22Rv1 (cell line): ENCODE measurements at regions not wholly inside any gene's neighbourhood (a gene's known extent, or its start where the extent isn't known, plus 50 kb on each side); places are given as distances from the start of the nearest gene placed in this dataset.

Experiments used
- ZFX ChIP-seq: fragments of 450-650 bp; IDR thresholded peaks from 2 replicates; pipeline ENCODE4 v1.6.1; 2017; ENCODE audit warnings: antibody characterized with exemption, borderline replicate concordance
- TF ChIP-seq, protein P1 (sequence below): fragments of 450-650 bp; IDR thresholded peaks from 2 replicates; pipeline ENCODE4 v1.5.1; 2017; ENCODE audit warnings: mild to moderate bottlenecking

DNA sequence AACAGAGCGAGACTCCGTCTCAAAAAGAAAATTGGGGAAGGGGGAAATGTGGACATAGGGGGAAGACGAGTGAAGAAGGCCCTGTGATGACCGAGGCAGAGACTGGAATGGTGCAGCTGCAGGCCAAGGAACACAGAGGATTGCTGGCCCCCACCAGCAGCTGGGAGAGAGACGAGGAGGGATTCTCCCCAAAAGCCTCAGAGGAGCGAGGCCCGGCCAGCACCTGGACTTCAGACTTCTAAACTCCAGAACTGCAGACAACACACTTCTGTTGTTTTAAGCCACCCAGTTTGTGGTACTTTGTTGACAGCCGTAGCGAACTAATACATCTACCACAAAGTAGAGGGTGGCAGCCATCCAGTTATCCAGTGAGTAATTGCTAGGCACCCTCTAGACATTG, 124.6 kb downstream of the ATPSCKMT start:
- TF ChIP-seq, protein P1, sequence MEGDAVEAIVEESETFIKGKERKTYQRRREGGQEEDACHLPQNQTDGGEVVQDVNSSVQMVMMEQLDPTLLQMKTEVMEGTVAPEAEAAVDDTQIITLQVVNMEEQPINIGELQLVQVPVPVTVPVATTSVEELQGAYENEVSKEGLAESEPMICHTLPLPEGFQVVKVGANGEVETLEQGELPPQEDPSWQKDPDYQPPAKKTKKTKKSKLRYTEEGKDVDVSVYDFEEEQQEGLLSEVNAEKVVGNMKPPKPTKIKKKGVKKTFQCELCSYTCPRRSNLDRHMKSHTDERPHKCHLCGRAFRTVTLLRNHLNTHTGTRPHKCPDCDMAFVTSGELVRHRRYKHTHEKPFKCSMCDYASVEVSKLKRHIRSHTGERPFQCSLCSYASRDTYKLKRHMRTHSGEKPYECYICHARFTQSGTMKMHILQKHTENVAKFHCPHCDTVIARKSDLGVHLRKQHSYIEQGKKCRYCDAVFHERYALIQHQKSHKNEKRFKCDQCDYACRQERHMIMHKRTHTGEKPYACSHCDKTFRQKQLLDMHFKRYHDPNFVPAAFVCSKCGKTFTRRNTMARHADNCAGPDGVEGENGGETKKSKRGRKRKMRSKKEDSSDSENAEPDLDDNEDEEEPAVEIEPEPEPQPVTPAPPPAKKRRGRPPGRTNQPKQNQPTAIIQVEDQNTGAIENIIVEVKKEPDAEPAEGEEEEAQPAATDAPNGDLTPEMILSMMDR = no peak
- TF ChIP-seq ZFX = no peak
